HG02938 (cell line): ENCODE measurements at regions not wholly inside any gene's neighbourhood (a gene's known extent, or its start where the extent isn't known, plus 50 kb on each side); places are given as distances from the start of the nearest gene placed in this dataset.

Experiments
- ATAC-seq: cut with Tn5 transposase; IDR thresholded peaks from one replicate; pipeline ENCODE4 v1.9.1; 2021; ENCODE audit warnings: mild to moderate bottlenecking, moderate library complexity; ENCODE audit not compliant: unreplicated experiment

DNA sequence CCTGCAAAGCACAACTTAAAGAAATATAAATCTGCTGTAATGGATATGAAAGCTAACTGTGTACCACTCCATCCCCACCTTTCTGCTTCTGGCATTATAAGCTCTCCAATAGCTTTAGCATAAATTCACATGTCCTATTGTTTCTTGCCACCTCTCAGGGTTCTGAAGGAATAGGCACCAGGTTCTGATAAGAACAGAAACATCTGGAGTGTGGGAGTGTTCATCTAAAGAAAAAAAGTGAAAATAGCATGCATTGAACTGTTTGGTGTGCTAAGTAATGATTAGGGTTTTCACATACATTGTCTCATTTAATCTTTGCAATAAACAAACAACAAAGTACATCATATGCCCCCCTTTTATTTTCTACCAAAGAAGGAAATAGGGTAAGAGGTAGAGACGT lies 72.3 kb downstream of the FAM76B start:
- ATAC-seq = no peak

- ATAC-seq = no peak
These were observed 73.3 kb downstream of the FAM76B start for GRCh38 chr11:95716266-95716665.

- peak; percentile 68 for ATAC-seq
These were observed 73.8 kb downstream of the FAM76B start for GRCh38 chr11:95715777-95716241.

DNA sequence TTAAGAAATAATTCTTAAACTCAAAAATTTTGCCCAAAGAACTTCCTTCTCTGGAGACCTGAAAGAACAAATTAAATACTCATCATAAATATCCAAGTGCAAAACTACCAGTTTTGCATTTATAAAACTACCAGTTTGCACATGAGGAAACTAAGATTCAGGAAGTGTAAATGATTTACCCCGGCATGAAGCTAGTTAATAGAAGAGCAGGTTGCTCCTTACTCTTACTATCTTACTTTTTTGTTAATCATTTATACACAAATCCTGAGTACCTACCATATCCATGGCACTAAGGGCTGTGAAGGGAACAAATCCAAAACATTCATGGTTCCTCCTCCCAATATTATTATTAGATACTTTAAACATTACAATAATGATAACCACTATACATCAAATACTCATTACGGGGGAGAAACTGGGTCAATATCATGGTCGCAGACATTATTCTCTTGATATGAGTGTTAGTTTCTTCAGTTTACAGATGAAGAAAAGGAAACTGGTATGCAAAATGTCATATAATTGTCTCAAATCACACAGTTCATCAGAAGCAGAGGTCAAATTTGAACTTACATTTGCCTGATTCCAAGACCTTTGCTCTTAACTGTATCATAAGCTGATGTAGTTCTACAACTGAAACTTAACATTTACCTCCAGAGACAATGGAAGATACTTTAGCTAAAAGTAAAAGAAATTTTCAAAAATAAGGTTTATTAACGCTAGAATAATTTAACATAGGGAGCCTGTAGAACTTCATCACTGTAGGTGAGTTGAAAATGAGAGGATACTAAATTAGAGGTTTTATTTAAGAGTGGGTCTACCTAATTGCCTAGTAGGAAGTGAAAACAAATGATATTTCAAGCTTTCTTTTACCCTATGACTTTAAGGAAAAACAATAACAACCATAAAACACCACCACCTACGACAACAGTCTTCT lies 74.5 kb downstream of the FAM76B start:
- ATAC-seq = peak; percentile 18

DNA sequence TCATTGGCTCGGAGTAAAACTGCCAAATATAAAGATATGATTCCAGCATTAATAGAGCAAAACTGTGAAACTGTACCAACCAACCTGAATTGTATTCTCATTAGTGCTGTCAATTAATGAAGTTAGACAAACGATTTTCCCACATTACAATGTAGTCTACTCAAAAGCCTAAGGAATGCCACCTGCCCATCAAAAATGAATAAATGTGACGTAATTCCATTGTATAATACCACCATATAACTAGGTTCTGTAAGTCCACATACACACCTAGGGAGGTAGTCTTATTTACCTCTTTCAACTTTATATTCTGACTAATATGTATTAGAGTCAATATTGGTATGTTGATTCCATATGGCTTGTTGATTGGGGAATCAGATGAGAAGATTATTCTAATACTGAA lies 76.2 kb downstream of the FAM76B start:
- no peak for ATAC-seq

GRCh38 chr11:95711945-95712221 lies 77.7 kb downstream of the FAM76B start:
- ATAC-seq = peak; percentile 16

DNA sequence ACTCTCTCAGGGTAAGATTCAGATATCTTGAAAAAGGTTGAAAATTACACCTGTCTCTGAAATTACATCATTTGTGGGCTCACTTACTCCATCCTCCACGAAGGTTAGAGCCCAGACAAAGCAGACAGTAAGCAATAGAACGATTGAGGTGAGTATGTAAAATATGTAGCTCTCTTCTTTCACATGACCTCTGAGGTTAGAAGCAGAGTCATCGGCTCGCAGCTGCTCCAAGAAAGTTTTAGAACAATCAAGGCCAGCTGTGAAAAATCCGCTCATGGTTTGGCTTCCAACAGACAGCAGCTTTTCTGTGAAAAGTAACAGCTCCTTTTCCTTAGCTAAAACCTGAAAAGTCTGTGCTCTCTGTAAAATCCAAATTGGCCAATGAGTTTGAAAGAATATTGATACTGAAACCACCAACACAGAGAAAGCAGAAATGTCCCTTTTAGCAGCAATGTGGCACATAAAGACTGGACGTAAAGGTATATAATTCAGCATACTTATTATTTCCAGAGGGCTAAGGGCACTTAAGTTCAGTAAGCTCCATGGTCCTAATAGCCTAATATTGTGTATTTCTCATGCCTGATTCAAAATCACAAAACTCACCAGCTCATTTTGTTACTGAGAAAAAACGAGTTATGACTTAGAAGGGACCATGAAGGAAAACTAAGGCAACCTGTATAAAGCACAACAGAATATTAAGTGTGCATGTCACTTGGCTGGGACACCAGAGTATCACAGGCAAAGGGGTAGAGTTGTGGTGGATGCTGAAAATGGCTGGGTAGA lies 78.2 kb downstream of the FAM76B start:
- peak; percentile 48 for ATAC-seq

DNA sequence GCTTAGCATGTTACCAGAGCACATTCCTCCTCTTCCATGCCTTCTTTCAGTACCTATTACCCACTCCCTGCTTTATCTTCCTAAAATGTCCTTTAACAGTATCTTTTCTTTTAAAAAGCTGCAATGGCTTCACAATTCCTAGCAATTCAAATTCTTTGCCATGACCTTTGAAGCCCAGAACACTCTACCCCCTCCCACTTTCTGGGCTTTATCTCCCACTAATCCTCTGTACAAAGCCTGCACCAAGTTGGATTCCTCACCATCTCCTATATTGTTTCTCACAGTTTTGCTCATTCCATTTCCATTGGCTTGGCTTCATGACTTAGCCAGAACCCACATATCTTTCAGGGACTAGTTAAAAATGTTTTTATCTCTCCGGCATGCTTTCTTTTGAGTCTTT lies 80.9 kb downstream of the FAM76B start:
- no peak for ATAC-seq

DNA sequence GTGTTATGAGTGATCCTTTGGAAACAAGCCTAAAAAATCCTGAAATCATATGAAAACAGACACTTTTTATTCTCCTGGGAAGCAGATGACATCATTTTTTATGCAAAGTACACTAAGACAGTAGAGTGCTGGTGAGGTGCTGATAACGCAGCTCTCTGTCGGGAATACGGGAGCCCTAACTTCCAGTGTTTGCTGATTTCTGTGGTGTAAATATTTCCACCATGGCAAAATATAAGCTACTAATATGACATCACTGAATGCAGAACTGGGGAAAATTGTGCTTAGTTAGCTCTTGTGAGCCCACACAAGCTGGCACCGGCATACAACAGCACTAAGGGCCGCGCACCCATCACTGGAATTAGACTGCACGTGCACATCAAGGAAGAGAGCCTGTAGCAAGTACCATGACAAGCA lies 82.6 kb downstream of the FAM76B start:
- ATAC-seq = no peak

GRCh38 chr11:95705485-95706124 lies 84.0 kb downstream of the FAM76B start:
- ATAC-seq = peak; percentile 88

GRCh38 chr11:95704865-95705264 lies 84.7 kb downstream of the FAM76B start:
- ATAC-seq = no peak

- no peak for ATAC-seq
These were observed 86.5 kb downstream of the FAM76B start for GRCh38 chr11:95703049-95703448.

DNA sequence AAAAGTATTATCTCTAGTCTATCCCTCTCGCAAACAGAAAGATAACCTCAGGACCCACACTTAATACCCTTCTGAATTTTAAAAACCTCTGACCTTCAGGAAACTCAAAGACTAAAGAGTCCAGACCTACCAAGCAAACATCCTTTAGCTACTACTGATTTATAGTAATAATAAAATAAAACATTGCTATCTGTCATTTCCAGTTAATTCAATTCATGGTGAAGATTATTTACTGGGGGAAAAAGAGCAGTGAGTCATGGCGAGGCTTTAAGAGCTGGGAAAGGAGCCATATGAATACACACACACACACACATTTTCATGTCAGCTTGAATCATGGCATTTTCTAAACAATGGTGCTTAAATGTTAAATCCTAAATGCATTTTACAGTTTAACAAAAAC lies 87.1 kb downstream of the FAM76B start:
- no peak for ATAC-seq

DNA sequence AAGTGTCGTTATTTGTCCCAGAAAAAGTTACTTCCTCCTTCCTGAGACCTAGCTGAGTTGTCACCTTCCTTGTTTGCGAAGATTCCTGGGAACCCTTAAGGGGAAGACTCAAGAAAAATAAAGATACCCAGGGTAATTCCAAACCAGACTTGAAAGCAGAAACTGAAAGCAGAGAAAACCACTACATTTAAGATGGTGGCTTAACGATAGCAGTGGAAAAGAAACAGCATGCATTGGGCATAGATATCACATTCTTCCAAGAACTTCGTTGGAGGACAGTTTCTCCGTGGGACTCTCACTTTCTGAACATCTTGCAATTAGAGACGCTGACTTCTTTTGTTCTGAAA lies 89.1 kb downstream of the FAM76B start:
- ATAC-seq = peak; percentile 55

- ATAC-seq = peak; percentile 55
These were observed 89.7 kb downstream of the FAM76B start for GRCh38 chr11:95699631-95700470.

- ATAC-seq = no peak
These were observed 90.7 kb downstream of the FAM76B start for GRCh38 chr11:95698676-95699557.

DNA sequence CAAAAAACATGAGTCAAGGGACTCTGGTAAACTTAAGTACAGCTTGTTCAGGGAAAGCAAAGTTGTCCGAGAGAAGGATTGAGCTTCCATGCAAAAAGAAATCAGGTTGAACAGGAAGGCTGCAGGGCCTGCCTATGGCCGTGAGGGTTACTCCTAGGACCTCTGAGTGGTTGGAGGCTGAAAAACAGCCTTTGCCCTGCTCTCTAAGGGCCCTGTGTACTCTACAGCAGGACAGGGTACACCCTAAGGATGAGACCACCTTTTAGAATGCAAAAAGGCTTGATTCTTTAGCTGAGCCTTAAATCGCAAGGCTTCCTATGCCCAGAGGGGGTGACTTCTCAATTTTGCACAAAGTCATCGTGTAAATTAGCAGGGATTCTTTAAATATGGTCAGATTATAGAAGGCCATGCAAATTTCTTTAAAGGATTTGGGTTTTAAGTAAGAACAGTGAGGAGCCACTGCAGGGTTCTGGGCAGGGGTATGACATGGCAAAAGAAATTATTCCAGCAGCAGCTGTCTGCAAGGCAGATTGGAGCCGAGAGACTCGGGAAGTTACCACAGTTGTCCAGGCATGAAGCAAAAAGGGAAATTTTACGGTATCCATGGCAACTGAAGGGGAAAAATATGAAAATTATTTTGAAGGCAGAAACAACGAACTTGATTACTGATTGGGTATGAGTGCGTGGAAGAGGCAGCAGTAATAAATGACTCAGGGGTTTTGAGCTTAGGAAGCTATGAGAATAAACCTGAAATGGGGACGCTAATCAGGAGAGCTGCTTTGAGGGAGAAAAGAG lies 91.8 kb downstream of the FAM76B start:
- ATAC-seq = no peak

- ATAC-seq = no peak
These were observed 94.4 kb downstream of the FAM76B start for GRCh38 chr11:95695181-95695580.

GRCh38 chr11:95693298-95693697 lies 96.3 kb downstream of the FAM76B start:
- no peak for ATAC-seq
